IMR-90 (cell line): ENCODE measurements at regions not wholly inside any gene's neighbourhood (a gene's known extent, or its start where the extent isn't known, plus 50 kb on each side); places are given as distances from the start of the nearest gene placed in this dataset.

ENCODE experiments used
- ATAC-seq: fragments of 200-7000 bp; cut with Tn5 transposase; 2 replicates; pipeline ENCODE4 v1.9.1; 2020; ENCODE audit warnings: low read depth, mild to moderate bottlenecking, moderate library complexity
- BruUV-seq: library from RNA; stranded (reverse); fragments of 400-500 nt; replicated peaks from 2 replicates; lab custom pipeline; 2021; lab: Mats Ljungman, UMichigan
- CTCF ChIA-PET: fragments of 300-600 bp; formaldehyde crosslinking; extraction: SDS; loops from one replicate; lab custom pipeline; 2021; ENCODE audit warnings: antibody characterized with exemption; lab: Yijun Ruan, JAX
- POLR2A ChIA-PET: fragments of 300-600 bp; sonication (Branson Sonifier 250); formaldehyde crosslinking; loops from one replicate; lab custom pipeline; 2022; ENCODE audit warnings: antibody characterized with exemption; ENCODE audit not compliant: unreplicated experiment; lab: Charles Lee
- DNase-seq: peaks from one replicate; pipeline ENCODE4 v3.0.0; 2013
- H2AFZ ChIP-seq: replicated peaks from 2 replicates; pipeline ENCODE3; 2013; ENCODE audit warnings: low read length, mild to moderate bottlenecking; ENCODE audit not compliant: poor library complexity
- H2AK5ac ChIP-seq: 2 replicates; pipeline ENCODE4 v1.6.1; 2013; ENCODE audit warnings: low read depth, low read length, inconsistent platforms
- H2AK9ac ChIP-seq: replicated peaks from 2 replicates; pipeline ENCODE3; 2013; ENCODE audit warnings: mild to moderate bottlenecking, low read depth, low read length, moderate library complexity; ENCODE audit not compliant: poor library complexity
- H2BK120ac ChIP-seq: 2 replicates; pipeline ENCODE4 v1.6.1; 2013; ENCODE audit warnings: low read depth, low read length, inconsistent platforms
- H2BK15ac ChIP-seq: 3 replicates; pipeline ENCODE4 v1.6.1; 2013; ENCODE audit warnings: low read depth, low read length, inconsistent platforms
- H2BK20ac ChIP-seq: 2 replicates; pipeline ENCODE4 v1.6.1; 2013; ENCODE audit warnings: low read depth, mild to moderate bottlenecking, inconsistent platforms, low read length, moderate library complexity
- H2BK5ac ChIP-seq: 2 replicates; pipeline ENCODE4 v1.6.1; 2013; ENCODE audit warnings: mild to moderate bottlenecking, low read depth, low read length, inconsistent platforms; ENCODE audit not compliant: poor library complexity, severe bottlenecking
- H3K14ac ChIP-seq: replicated peaks from 2 replicates; pipeline ENCODE4 v1.6.1; 2013; ENCODE audit warnings: low read depth, low read length, inconsistent platforms
- H3K18ac ChIP-seq: 2 replicates; pipeline ENCODE4 v1.6.1; 2013; ENCODE audit warnings: low read depth, low read length, control low read depth
- H3K23ac ChIP-seq: 2 replicates; pipeline ENCODE4 v1.6.1; 2013; ENCODE audit warnings: low read depth, low read length, inconsistent platforms
- H3K27ac ChIP-seq: 2 replicates; pipeline ENCODE4 v1.5.1; 2013; ENCODE audit warnings: mild to moderate bottlenecking, control low read depth, low read length; ENCODE audit not compliant: insufficient read depth
- H3K27me3 ChIP-seq: 2 replicates; pipeline ENCODE4 v1.6.1; 2013; ENCODE audit warnings: low read length; ENCODE audit not compliant: control insufficient read depth, insufficient read depth
- H3K36me3 ChIP-seq: 2 replicates; pipeline ENCODE4 v1.6.1; 2013; ENCODE audit warnings: low read length, mixed read lengths; ENCODE audit not compliant: control insufficient read depth, insufficient read depth
- H3K4ac ChIP-seq: 2 replicates; pipeline ENCODE4 v1.6.1; 2013; ENCODE audit warnings: low read depth, low read length, inconsistent platforms
- H3K4me1 ChIP-seq: 2 replicates; pipeline ENCODE4 v1.6.1; 2013; ENCODE audit warnings: low read length, mixed read lengths; ENCODE audit not compliant: control insufficient read depth, insufficient read depth
- H3K4me2 ChIP-seq: 2 replicates; pipeline ENCODE4 v1.6.1; 2013; ENCODE audit warnings: low read depth, mild to moderate bottlenecking, control low read depth, low read length, moderate library complexity
- H3K4me3 ChIP-seq: 2 replicates; pipeline ENCODE4 v1.5.1; 2013; ENCODE audit warnings: low read depth, mild to moderate bottlenecking, control low read depth, low read length, moderate library complexity; ENCODE audit not compliant: insufficient read depth
- H3K56ac ChIP-seq: 2 replicates; pipeline ENCODE4 v1.6.1; 2013; ENCODE audit warnings: low read length, inconsistent platforms; ENCODE audit not compliant: insufficient read depth; ENCODE audit errors: extremely low read depth
- H3K79me1 ChIP-seq, 2 experiments: 2 replicates each; pipeline ENCODE4 v1.6.1; 2013; ENCODE audit warnings: low read length in 2 of 2, inconsistent platforms in 1 of 2, low read depth in 1 of 2
- H3K9ac ChIP-seq: 2 replicates; pipeline ENCODE4 v1.6.1; 2013; ENCODE audit warnings: low read depth, low read length, control low read depth
- H3K9me1 ChIP-seq: 2 replicates; pipeline ENCODE4 v1.6.1; 2013; ENCODE audit warnings: low read length, inconsistent platforms; ENCODE audit not compliant: insufficient read depth
- H3K9me3 ChIP-seq: 2 replicates; pipeline ENCODE4 v1.6.1; 2013; ENCODE audit warnings: low read length; ENCODE audit not compliant: control insufficient read depth, insufficient read depth
- H4K20me1 ChIP-seq: 2 replicates; pipeline ENCODE4 v1.6.1; 2013; ENCODE audit warnings: low read length, inconsistent platforms; ENCODE audit not compliant: insufficient read depth
- H4K5ac ChIP-seq: 2 replicates; pipeline ENCODE4 v1.6.1; 2013; ENCODE audit warnings: mild to moderate bottlenecking, low read depth, low read length, control low read depth
- H4K8ac ChIP-seq, 2 experiments: 2 replicates each; pipeline ENCODE4 v1.6.1; 2013; ENCODE audit warnings: low read depth in 2 of 2, low read length in 2 of 2, control low read depth in 1 of 2, inconsistent platforms in 1 of 2
- H4K91ac ChIP-seq: 2 replicates; pipeline ENCODE4 v1.6.1; 2013; ENCODE audit warnings: low read depth, low read length, inconsistent platforms; ENCODE audit not compliant: insufficient read depth
- CHD1 ChIP-seq: IDR thresholded peaks from 2 replicates; pipeline ENCODE4 v1.6.1; 2012; ENCODE audit warnings: low read depth, low read length, improper control_type of control experiment
- CTCF ChIP-seq: conservative IDR thresholded peaks from 2 replicates; pipeline ENCODE4 v1.5.1; 2012; ENCODE audit warnings: mild to moderate bottlenecking, low read depth, low read length, improper control_type of control experiment
- ELK1 ChIP-seq: fragments of 150-350 bp; IDR thresholded peaks from 2 replicates; pipeline ENCODE4 v1.6.1; 2016; ENCODE audit warnings: low read depth, mild to moderate bottlenecking, low read length, moderate library complexity, borderline replicate concordance
- FOS ChIP-seq: fragments of 150-350 bp; IDR thresholded peaks from 2 replicates; pipeline ENCODE4 v1.6.1; 2016; ENCODE audit warnings: low read depth, low read length
- MAFK ChIP-seq: IDR thresholded peaks from 2 replicates; pipeline ENCODE4 v1.6.1; 2012; ENCODE audit warnings: low read depth, low read length, improper control_type of control experiment
- MAZ ChIP-seq: IDR thresholded peaks from 2 replicates; pipeline ENCODE4 v1.6.1; 2012; ENCODE audit warnings: low read depth, mild to moderate bottlenecking, low read length, improper control_type of control experiment, moderate library complexity, borderline replicate concordance
- MXI1 ChIP-seq: IDR thresholded peaks from 2 replicates; pipeline ENCODE4 v1.6.1; 2012; ENCODE audit warnings: low read depth, mild to moderate bottlenecking, low read length, moderate library complexity, borderline replicate concordance
- NFE2L2 ChIP-seq: fragments of 150-350 bp; IDR thresholded peaks from 2 replicates; pipeline ENCODE4 v1.6.1; 2016; ENCODE audit warnings: low read depth, mild to moderate bottlenecking, low read length
- POLR2A ChIP-seq: IDR thresholded peaks from 2 replicates; pipeline ENCODE4 v1.6.1; 2012; ENCODE audit warnings: mild to moderate bottlenecking, low read depth, low read length
- RAD21 ChIP-seq: IDR thresholded peaks from 2 replicates; pipeline ENCODE4 v1.6.1; 2012; ENCODE audit warnings: low read length, improper control_type of control experiment
- RCOR1 ChIP-seq: IDR thresholded peaks from 2 replicates; pipeline ENCODE4 v1.6.1; 2012; ENCODE audit warnings: mild to moderate bottlenecking, low read length, improper control_type of control experiment; ENCODE audit not compliant: insufficient replicate concordance
- RFX5 ChIP-seq: IDR thresholded peaks from 2 replicates; pipeline ENCODE4 v1.8.0; 2012; ENCODE audit warnings: low read depth, mild to moderate bottlenecking, low read length, moderate library complexity
- SMC3 ChIP-seq: fragments of 150-350 bp; IDR thresholded peaks from 2 replicates; pipeline ENCODE4 v1.6.1; 2016; ENCODE audit warnings: low read depth, mild to moderate bottlenecking, antibody characterized with exemption, low read length, moderate library complexity
- USF2 ChIP-seq: fragments of 150-350 bp; IDR thresholded peaks from 2 replicates; pipeline ENCODE4 v1.6.1; 2017; ENCODE audit warnings: mild to moderate bottlenecking, antibody characterized with exemption, low read length, low read depth
- WGBS, 2 experiments: methylation state at CpG; one replicate each; pipeline versions ENCODE4 v1.1.5 to v1.1.7; 2013; ENCODE audit warnings: missing lambda C conversion rate in 2 of 2; ENCODE audit not compliant: insufficient read length in 1 of 2; ENCODE audit errors: extremely low coverage in 2 of 2; 5-methylcytosine and 5-hydroxymethylcytosine counted together
- dilution Hi-C: fragments of 300-500 bp; cut with HindIII; formaldehyde crosslinking; loops from one replicate; pipeline ENCODE4 v1.14.3; 2018; ENCODE audit warnings: low sequenced_read_pairs; ENCODE audit not compliant: unreplicated experiment
- in situ Hi-C: fragments of 300-500 bp; cut with MboI; formaldehyde crosslinking; loops from 3 replicates; pipeline ENCODE4 v1.14.3; 2019; ENCODE audit warnings: low sequenced_read_pairs, inconsistent platforms, mixed read lengths
- intact Hi-C: fragments of 100-400 bp; cut with micrococcal nuclease; formaldehyde crosslinking; loops from 2 replicates; pipeline ENCODE4 v1.10.0; 2022

GRCh38 chr4:24249972-24250371 lies 334.4 kb downstream of the DHX15 start:
- H2BK5ac ChIP-seq: no peak overlapping the region
- no peaks in the 10 kb centered on the region for H4K20me1 ChIP-seq
- no peak overlapping the region for H2AK5ac ChIP-seq
- H3K4me3 ChIP-seq: no peak overlapping the region
- H3K36me3 ChIP-seq: no peaks in the 10 kb centered on the region
- CTCF ChIA-PET: interaction anchor here (1.1 kb wide), 1 partner anchor 9 kb away, joined by 3 read pairs; no protein-coding TSS in a partner anchor
- TF ChIP-seq MAFK: no peak
- no peak for TF ChIP-seq FOS
- no peak for TF ChIP-seq CHD1
- no peak for TF ChIP-seq CTCF
- TF ChIP-seq MAZ: no peak
- no peak for TF ChIP-seq MXI1
- TF ChIP-seq POLR2A: no peak
- TF ChIP-seq ELK1: no peak
- TF ChIP-seq RAD21: no peak
- no peak for TF ChIP-seq USF2
- no peak for TF ChIP-seq RCOR1
- TF ChIP-seq SMC3: no peak
- TF ChIP-seq RFX5: no peak
- no peak for TF ChIP-seq NFE2L2
- dilution Hi-C loops (no loop called here), in situ Hi-C loops (no loop called here), intact Hi-C loops (no loop called here)
- H2AK9ac ChIP-seq: no peak overlapping the region
- H3K9me1 ChIP-seq: no peaks in the 10 kb centered on the region
- no peak overlapping the region for H2AFZ ChIP-seq
- no TSS peak for BruUV-seq
- WGBS, 2 experiments: 80% methylated on average over 1 of the region's 5 CpGs; no CpG with 5 or more reads in 1 of the 2 experiments
- no peak overlapping the region for H3K27ac ChIP-seq
- H3K27me3 ChIP-seq: peaks cover 1% of the 10 kb centered on the region; the same call in 1 of the 2 replicates
- H3K23ac ChIP-seq: no peak overlapping the region
- H2BK120ac ChIP-seq: no peak overlapping the region
- no peaks in the 10 kb centered on the region for H3K9me3 ChIP-seq
- H3K9ac ChIP-seq: no peak overlapping the region
- no peak overlapping the region for H3K18ac ChIP-seq
- no peak for ATAC-seq
- no peak overlapping the region for H4K5ac ChIP-seq
- H2BK15ac ChIP-seq: no peak overlapping the region
- H4K8ac ChIP-seq: no peak overlapping the region
- H2BK20ac ChIP-seq: no peak overlapping the region
- no peak overlapping the region for H3K4me2 ChIP-seq
- H4K91ac ChIP-seq: no peak overlapping the region
- peaks cover 2% of the 10 kb centered on the region; the same call in 1 of the 2 replicates for H3K4me1 ChIP-seq
- H3K56ac ChIP-seq: no peak overlapping the region
- POLR2A ChIA-PET: no interaction called here
- H3K14ac ChIP-seq: no peak overlapping the region
- DNase-seq: no peak
- no peaks in the 10 kb centered on the region for H3K79me1 ChIP-seq
- no peak overlapping the region for H3K4ac ChIP-seq
